ENCODE measurements at regions not wholly inside any gene's neighbourhood (a gene's known extent, or its start where the extent isn't known, plus 50 kb on each side); places are given as distances from the start of the nearest gene placed in this dataset.
"Not testable (repeated sequence)": the region's sequence is repeated elsewhere in the genome, so short reads cannot be mapped to it uniquely, and the experiment has no call there.

DNA sequence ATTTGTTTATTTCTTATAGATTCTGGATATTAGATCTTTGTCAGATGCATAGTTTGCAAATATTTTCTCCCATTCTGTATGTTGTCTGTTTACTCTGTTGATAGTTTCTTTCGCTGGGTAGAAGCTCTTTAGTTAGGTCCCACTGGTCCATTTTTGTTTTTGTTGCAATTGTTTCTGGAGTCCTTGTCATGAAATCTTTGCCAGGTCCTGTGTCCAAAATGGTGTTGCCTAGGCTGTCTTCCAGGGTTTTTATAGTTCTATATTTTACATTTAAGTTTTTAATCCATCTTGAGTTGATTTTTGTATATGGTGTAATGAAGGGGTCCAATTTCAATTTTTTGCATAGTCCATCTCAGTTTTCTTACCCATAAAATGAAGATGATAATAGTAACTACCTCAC, 173.9 kb upstream of the NT5E start:
- not testable (repeated sequence) for DNase-seq

DNA sequence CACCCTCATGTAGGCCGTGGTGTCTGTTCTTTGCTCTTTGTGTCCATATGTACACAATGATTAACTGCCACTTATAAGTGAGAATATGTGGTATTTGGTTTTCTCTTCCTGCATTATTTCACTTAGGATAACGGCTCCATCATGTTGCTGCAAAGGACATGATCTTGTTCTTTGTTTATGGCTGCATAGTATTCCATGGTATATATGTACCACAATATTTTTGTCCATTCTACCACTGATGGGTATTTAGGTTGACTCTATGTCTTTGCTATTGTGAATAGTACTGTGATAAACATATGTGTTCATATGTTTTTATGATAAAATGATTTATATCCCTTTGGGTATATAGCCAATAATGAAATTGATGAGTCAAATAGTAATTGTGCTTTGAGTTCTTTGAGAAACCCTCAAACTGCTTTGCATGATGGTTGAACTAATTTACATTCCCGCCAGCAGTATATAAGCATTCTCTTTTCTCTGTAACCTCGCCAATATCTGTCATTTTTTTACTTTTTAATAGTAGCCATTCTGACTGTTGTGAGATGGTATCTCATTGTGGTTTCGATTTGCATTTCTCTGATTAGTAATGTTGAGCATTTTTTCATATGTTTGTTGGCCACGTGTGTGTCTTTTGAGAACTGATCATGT, 174.4 kb upstream of the NT5E start:
- no peak for DNase-seq

DNA sequence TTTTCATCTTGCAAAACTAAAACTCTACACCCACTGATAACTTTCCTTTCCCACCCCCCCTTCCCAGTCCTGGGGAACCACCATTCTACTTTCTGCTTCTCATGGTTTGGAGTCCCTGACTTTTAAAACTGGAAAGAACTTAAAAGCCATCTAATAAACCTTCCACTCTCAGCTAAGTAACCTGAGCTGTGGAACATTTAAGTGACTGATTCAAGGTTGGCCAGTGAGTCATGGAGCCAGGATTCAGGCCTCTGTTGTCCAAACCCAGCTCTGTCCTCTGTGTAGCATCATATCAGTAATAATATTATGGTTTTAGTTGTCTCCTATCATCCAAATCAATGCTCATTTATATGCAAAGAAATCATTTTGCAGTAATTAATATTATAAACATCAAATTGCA, 176.0 kb upstream of the NT5E start:
- DNase-seq = no peak

DNA sequence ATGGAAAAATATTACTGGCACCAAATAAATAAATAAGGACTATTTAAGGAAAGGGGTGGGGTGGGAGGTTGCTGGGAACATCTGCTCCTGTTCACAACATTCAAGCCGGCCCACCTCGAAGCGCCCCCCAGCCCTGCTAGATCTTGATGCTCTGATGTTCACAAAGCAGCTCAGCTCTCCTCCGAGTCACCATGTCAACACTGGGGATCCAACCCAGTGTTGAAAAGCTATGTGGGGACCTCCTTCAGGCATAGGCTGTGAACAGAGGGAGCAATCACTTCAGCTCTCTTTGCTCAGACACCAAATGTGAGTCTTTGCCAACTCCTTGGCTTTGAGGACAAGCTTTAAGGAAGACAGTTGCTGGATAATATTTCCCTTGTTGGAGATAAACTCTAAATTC, 176.8 kb upstream of the NT5E start:
- DNase-seq = no peak

DNA sequence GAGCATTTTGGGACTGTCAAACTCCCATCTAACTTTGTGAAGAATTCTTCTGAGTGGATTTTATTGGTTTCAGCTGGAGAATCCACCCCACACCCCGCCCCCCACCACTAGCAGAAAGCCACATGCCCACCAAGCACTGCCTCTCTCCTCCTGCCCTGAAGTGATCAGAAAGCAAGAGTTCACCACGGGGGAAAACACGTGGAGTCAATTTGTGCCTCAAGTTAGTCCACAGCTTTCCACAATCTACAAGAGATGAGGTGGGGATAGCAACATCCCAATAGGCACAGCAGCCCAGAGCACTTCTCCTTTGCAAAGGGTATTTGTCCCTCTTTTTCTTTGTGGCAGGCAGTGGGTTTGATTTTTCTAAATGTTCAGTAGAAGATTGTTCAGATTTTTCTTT, 177.3 kb upstream of the NT5E start:
- no peak for DNase-seq

DNA sequence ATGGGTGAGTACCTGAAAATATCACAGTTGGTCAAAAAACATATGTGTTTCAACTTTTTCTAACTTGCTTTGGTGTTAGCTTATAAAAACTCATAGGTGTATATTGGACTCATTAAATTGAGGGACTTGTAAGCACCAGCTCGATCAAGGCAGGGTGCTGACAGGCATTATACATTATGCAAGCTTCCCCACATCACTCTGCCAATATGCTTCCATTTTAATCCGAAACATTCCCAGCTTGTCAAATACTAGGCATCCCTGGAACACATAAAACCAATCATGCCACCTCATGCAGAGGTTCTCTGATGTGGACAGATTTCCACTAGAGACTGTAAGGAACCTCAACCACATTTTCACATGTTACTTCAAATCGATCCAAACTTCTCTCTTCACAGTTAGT, 187.3 kb upstream of the NT5E start:
- no peak for DNase-seq

DNA sequence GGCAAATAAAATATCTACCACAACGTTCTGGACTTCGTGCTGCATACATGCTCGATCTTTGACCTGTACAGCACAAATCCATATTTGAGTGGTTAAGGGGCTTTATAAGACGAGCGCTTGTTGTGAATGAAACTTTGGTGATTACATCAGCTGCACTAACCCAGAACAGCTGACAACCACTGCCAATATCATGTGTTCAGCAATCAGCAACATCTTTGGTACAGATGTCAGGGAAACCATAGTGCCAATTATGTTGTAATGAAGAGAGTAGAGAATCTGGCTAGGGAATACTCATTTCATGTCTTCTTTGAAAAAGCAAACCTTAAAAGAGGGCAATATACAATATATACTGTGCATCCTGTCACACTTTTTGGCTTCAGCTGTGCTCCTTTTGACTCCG, 188.6 kb upstream of the NT5E start:
- no peak for DNase-seq

DNA sequence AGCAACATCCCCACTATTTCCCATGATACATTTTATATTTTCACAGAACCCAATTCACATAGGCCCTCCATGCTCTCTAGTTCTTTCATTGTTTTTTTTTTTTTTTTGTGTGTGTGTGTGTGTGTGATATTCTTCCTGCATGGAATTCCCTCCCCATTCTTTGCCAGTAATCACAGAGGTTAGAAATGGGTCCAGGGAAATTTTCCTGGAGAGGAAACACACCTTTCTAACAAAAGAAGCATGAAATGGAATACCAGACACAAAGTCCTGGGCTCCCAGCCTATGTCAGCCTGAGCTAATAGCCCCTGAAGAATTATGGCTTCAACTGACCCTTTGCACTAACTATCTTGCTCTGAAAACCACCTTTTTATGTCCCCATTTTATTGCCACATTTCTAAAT, 194.2 kb upstream of the NT5E start:
- no peak for DNase-seq

DNA sequence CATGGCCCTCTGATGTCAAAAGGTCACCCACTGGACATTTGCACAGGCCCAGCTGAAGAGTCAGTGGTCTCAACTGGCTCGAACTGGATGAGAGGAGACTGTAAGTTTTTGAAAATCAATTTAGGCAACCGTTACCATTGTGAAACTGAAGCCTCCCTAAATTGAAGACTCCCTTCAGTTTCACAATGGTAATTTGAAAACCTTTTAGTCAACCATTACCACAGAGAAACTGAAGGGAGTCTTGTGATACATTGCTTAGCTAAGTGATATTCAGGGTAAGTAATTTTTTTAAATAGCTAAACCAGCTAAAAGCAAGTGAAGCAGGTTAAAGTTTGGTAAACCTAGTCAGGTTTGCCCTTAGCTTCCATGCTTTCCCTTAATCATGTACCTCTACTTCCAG, 197.3 kb upstream of the NT5E start:
- no peak for DNase-seq

DNA sequence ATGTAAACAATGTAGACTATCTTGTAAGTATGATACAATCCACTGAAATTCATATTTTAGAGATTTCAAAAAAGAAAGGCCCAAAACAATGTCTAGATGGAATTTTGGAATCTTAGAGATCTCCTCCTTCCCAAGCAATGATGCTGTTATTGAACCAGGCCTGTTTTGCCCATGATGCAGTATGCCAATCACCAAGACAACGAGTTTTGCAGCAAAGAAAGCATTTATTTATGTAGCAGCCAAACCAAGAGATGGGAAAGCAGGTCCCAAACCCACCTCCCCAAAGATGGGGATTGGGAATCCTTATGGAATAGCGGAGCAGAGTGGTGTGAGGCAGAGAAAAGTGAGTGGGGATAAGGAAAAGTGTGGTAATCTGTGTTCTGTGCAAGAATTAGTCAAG, 197.8 kb upstream of the NT5E start:
- DNase-seq = no peak

DNA sequence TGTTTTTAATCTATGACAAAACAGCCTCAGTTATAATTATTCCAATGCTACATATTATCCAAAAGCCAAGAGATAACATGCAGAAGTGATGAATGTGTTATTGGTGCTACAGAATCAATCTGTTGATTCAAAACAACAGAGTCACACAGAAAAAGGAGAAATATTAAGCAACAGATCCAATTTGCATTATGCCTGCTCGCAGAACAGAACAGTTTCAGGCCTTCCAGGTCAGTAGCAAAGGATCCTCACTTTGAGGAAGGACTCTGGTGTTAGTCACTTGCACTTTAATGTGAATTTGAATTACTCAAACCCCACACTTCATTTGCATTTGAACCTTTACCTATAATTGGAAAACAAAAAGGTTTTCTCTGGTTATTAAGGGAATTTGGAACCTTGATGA, 198.6 kb upstream of the NT5E start:
- DNase-seq = no peak

DNA sequence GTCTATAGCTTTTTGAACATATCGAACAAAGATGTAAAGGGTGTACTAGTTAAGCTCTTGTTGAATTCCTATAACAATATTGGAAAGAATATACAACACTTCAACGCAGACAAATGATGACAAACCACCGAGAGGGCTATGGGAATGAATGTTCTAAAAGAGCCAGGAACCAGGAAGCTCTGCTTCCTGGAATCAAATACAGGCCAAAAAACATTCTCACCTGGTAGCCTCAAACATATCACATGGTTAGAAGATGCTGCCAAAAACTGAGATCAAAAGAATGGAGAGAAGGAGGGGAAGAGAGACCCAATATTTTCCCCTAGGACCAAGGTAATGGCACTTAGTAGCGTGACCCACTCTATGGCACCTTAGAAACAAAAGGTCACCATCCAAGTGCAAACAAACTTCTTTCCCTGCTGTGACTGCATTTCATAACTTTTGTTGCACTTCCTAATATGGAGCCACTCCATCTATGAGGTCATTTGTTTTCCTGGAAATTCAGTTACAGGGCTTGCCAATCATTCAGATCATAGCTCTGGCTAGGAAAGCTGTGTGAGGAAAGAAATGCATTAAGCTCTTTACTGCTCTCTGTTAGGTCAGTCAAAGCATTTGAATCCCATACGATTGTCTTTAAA, 199.2 kb upstream of the NT5E start:
- DNase-seq = no peak

DNA sequence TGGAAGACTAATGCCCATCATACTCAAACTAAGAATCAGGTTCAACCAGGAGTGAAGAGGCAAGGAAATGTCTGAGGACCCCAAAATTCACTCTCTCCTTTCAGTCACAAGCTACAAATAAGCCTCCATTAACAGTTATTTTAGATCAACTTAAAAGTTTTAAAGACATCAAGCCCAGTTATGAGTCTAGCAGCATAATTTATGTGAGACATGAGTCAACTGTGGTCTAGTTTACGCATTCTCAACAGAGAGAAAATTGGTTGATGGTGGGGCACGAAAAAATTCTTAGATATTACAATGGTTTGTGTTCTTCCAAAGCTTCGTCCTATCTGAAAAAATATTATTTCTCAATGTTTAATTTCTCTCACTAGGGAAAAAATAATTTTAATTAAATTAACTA, 204.9 kb upstream of the NT5E start:
- no peak for DNase-seq

DNA sequence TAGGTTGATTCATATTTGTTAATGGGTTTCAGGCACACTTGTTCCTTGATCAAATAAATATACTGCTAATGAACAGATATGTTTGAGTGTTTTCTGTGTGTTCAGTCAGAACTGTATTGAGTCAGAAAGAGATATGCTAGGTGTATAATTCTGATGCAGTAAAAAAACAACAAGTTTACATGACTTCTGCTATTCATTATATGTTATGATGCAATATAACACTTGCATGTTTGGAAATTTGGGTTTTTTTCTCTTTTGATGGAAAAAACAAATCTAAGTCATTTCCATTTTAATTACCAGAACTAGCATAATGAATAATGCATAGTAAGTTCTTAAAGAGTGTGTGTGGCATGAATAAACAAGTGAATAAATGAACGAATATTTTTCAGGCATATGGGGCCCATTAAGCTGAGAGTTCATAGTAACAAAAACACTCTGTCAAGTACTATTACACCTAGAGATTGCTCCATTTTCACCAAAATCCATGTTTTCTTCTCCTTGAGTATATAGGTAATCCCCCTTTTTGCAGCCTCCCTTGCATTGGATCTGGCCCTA, 208.3 kb upstream of the NT5E start:
- no peak for DNase-seq

DNA sequence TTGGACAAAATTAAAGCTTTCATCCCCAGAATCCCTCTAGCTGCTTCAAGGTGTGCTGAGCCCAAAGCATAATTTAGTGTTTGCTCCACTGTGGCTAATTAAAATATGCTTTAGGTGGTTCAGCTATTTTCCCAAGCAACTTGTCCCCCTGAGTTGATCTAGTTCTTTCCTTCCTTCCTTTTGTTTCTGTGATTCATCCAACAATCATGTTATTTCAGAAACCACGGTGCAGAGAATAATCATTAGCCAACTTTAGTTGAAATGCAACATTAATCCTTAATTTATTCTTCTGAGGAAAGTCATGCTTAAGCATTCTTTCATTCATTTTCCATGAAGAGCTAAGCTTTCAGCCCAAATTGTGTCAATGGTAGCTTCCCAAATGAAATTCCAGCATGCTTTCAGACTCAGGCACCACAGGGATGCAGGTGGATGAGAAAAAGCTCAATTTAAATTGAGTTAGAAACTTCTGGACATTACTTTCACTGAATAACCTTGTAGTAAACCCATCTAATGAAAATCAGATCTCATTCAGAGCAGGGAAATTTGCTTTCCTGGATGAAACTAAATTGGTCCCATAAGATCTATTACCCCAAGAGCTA, 209.0 kb upstream of the NT5E start:
- no peak for DNase-seq

DNA sequence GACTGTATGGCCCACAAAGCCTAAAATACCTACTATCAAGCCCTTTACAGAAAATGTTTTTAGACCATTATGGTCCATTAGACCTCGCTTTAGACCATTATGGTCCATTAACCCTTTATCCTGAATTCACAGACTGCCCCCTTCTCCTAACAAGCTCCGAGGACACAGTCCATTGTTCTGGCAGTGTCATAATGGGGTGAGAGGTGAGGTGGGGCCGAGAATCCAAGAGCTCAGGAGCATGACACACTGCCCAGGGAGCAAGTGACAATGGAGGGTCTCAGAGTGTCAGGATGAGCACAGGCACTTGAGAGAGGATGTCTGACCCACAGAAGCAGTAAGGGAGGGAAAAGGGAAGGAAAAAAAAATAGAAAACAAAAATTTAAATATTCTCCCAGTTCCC, 212.4 kb upstream of the NT5E start:
- no peak for DNase-seq

DNA sequence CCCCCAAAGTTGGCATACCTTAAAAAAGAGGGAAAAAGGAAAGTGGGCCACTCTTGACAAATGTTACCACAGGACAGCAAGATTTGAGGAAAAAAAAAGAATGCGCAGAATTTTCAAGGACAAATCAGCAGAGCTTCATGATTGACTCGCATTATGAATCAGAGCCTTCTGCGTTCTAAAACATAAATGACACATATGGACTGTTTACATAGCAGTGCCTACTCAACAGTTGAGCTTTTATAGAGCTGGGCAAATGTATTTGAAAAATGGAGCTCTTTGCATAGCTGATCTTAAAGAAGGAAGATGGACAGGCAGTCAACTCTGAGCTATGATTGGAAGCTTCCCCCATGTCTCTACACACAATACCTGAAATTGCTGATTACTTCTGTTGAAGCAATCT, 213.2 kb upstream of the NT5E start:
- no peak for DNase-seq

DNA sequence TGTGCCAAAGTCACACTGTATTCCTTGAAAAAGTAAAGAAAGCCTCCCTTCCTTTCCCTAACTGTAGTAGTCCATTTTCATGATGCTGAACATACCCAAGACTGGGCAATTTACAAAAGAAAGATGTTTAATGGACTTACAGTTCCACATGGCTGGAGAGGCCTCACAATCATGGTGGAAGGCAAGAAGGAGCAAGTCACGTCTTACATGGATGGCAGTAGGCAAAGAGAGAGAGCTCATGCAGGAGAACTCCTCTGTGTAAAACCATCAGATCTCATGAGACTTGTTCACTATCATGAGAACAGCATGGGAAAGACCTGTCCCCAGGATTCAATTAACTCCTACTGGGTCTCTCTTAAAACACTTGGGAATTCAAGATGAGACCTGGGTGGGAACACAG, 222.5 kb upstream of the NT5E start:
- not testable (repeated sequence) for DNase-seq

DNA sequence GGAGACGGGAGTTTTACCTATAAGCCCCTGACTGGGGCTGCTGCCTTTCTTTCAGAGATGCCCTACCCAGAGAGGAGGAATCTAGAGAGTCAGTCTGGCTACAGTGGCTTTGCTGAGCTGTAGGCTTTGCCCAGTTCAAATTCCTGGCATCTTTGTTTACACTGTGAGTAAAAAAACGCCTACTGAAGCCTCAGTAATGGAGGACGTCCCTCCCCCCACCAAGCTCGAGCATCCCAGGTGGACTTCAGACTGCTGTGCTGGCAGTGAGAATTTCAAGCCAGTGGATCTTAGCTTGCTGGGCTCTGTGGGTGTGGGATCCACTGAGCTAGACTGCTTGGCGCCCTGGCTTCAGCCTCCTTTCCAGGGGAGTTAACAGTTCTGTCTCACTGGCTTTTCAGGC, 237.1 kb upstream of the NT5E start:
- DNase-seq = not testable (repeated sequence)

DNA sequence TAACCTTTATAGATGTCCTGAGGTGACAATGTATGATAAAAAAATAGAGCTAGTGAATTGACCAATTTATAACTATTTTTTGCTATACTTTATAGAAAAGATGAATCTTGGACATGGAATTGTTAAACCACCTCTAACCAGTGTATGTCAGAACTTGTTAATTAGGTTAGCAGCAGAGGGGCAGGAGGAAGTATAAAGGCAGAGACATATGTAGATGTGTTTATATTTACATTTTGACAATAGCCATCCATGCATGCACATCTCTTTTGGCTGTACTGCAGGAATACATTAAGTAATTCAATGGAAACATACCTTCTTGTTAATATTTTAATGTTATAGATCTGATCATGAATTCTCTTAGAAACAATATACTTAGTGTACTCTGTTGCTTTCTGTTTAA, 254.6 kb upstream of the NT5E start:
- no peak for DNase-seq

DNA sequence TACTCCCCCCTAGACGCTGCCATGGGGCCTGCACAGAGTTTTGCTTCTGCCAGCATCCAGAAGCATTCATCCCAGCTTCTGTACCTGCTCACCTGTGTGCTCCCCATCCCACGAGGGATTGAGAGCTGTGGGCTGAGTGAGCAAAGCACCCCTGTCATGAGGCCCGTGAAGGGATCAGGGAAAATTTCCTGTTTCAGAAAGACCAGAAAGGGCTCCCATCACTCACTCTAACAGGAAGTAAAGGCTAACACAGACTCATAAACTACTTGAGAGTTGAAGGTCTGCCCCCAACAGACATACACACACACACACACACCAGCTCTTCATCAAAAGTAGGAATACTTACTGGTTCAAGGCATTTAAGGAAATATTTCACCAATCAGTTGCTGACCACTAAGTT, 256.5 kb upstream of the NT5E start:
- DNase-seq = no peak

DNA sequence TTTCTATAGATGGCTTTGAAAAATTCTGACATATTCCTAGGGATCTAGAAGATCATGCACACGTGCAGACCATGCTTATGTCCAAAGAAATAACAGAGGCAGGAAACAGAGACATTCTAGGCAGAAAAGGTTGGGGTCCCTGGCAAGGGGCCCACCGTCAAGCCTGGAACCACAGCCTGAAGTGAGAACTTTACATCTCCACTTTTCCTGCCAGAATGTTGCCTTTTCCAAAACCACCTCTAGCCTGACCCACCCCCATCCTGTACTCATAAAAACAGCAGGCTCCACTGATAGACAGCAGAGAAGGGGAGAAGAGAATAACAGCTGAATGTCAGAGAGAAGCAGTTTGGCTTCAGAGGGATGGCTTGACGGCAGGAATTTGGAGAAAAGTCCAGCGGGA, 257.3 kb upstream of the NT5E start:
- no peak for DNase-seq

DNA sequence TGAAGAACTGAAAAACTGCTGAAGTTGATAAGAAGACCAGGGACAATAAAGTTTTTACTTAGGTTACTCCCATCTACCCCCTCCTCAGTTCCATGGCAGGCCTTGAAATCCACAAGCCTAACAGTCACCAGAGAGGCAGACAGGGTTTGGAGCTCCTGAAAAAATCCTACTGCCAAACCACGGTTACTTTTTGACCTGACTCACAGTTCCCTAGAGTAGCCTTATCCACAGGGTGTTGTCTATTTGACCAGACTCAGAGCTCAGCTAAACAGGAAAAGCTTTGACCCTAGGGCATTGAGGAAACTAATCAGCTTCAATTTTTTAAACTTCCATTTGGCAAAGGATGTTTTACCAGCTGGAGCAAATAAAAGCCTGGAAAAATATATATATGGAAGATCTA, 257.7 kb upstream of the NT5E start:
- DNase-seq = no peak

DNA sequence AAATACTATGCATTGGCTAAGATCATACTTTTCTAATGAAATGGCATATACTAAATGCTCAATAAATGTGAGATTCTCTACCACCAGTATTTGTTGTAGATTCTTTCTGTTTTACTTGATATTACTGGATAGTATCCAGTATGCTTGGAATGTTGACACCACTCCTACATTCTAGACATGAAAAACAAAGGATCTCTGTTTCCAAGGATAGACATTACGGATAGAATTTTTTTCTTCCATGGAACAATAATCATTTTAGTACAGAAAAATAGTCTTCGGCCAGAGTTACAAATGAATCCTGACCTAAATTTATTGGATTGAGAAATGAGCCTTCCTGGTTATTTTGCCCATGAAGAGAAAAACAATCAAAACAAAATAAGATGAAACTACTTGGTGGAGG, 258.2 kb upstream of the NT5E start:
- no peak for DNase-seq

Measured in activated CD4-positive, alpha-beta T cell treated with anti-CD3 and anti-CD28 coated beads, Interleukin-2, amount 50 U/mL, for 4 hours (primary cell).